Parathyroid adenoma (tissue), 2 donors: ENCODE measurements at regions not wholly inside any gene's neighbourhood (a gene's known extent, or its start where the extent isn't known, plus 50 kb on each side); places are given as distances from the start of the nearest gene placed in this dataset.

ENCODE experiments used
- H2AFZ ChIP-seq: fragments of 300-600 bp; sonication (generic); one replicate; pipeline ENCODE4 v1.7.0; 2017; ENCODE audit warnings: antibody characterized with exemption, mild to moderate bottlenecking
- H3K27ac ChIP-seq: fragments of 300-600 bp; sonication (generic); one replicate; pipeline ENCODE4 v1.7.0; 2017
- H3K27me3 ChIP-seq: fragments of 300-600 bp; sonication (generic); one replicate; pipeline ENCODE4 v1.7.0; 2017; ENCODE audit warnings: low read length; ENCODE audit not compliant: control insufficient read depth, insufficient read depth
- H3K36me3 ChIP-seq: fragments of 300-600 bp; sonication (generic); one replicate; pipeline ENCODE4 v1.7.0; 2017; ENCODE audit warnings: low read length; ENCODE audit not compliant: control insufficient read depth, insufficient read depth
- H3K4me1 ChIP-seq: fragments of 300-600 bp; sonication (generic); one replicate; pipeline ENCODE4 v1.7.0; 2017; ENCODE audit warnings: control low read depth
- H3K4me2 ChIP-seq: fragments of 300-600 bp; sonication (generic); one replicate; pipeline ENCODE4 v1.7.0; 2017; ENCODE audit warnings: low read length
- H3K4me3 ChIP-seq: fragments of 300-600 bp; sonication (generic); one replicate; pipeline ENCODE4 v1.7.0; 2017; ENCODE audit warnings: low read depth, low read length
- H3K79me2 ChIP-seq: fragments of 300-600 bp; sonication (generic); one replicate; pipeline ENCODE4 v1.7.0; 2017; ENCODE audit warnings: control low read depth
- H3K9ac ChIP-seq: fragments of 300-600 bp; sonication (generic); one replicate; pipeline ENCODE4 v1.7.0; 2017; ENCODE audit warnings: mild to moderate bottlenecking
- H3K9me3 ChIP-seq: fragments of 300-600 bp; sonication (generic); one replicate; pipeline ENCODE4 v1.7.0; 2017; ENCODE audit warnings: low read length; ENCODE audit not compliant: control insufficient read depth
- TF ChIP-seq, protein P1 (sequence below): fragments of 300-600 bp; sonication (generic); IDR thresholded peaks from one replicate; pipeline ENCODE4 v1.7.0; 2017; ENCODE audit warnings: antibody characterized with exemption, mild to moderate bottlenecking
- donor health status: primary hyperparathyroidism.

- Histone ChIP-seq H3K36me3 (no peaks in the 10 kb centered on the region), H3K9ac (no peak overlapping the region), H3K27ac (no peak overlapping the region), H3K79me2 (no peaks in the 10 kb centered on the region), H2AFZ (no peak overlapping the region), H3K4me2 (no peak overlapping the region), H3K9me3 (no peaks in the 10 kb centered on the region), H3K4me3 (no peak overlapping the region), H3K27me3 (no peaks in the 10 kb centered on the region), H3K4me1 (no peaks in the 10 kb centered on the region)
- TF ChIP-seq, protein P1, sequence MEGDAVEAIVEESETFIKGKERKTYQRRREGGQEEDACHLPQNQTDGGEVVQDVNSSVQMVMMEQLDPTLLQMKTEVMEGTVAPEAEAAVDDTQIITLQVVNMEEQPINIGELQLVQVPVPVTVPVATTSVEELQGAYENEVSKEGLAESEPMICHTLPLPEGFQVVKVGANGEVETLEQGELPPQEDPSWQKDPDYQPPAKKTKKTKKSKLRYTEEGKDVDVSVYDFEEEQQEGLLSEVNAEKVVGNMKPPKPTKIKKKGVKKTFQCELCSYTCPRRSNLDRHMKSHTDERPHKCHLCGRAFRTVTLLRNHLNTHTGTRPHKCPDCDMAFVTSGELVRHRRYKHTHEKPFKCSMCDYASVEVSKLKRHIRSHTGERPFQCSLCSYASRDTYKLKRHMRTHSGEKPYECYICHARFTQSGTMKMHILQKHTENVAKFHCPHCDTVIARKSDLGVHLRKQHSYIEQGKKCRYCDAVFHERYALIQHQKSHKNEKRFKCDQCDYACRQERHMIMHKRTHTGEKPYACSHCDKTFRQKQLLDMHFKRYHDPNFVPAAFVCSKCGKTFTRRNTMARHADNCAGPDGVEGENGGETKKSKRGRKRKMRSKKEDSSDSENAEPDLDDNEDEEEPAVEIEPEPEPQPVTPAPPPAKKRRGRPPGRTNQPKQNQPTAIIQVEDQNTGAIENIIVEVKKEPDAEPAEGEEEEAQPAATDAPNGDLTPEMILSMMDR: no peak
Observed at GRCh38 chr7:81499262-81500116, 270.4 kb downstream of the HGF start.

DNA sequence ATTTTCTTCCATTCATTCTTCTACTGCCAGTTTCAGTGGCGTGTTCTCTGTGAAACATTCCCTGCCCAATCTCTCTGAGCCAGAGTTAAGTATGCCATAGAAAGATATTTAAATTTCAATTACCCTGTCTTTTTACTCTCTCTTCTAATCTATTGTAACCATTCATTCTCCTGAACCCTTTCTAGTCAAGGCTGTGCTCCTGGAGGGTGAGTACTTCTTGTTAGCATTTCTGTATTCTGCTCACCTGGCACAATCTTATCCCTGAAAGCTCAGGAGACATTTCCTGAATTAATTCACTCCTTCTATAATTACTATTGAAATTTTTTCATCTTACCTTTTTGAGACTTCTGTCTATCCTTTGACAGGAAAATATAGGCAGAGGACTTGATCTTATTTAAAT, 271.7 kb downstream of the HGF start:
- Histone ChIP-seq H3K9ac (no peak overlapping the region), H3K4me3 (no peak overlapping the region), H3K36me3 (no peaks in the 10 kb centered on the region), H2AFZ (no peak overlapping the region), H3K4me2 (no peak overlapping the region), H3K9me3 (no peaks in the 10 kb centered on the region), H3K27me3 (no peaks in the 10 kb centered on the region), H3K4me1 (no peaks in the 10 kb centered on the region), H3K27ac (no peak overlapping the region), H3K79me2 (no peaks in the 10 kb centered on the region)
- TF ChIP-seq, protein P1: no peak

DNA sequence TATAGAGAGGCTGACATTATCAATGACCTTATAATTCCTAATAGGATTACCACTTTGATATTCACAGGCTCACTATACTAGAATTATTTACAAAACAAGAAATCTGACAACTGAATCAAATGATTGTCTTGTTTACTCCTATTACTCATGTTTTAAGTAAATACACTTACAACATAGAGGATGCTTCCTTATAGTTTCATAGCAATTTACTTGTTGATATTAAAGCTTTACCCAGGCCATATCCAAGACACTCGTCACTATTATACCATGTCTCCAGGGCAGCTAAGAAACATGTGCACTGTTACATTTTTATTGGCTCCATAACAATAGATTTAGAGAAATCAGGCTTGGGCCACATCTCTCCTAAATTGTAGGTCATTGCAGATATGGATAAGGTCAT, 276.9 kb downstream of the HGF start:
- Histone ChIP-seq H3K27me3 (no peaks in the 10 kb centered on the region), H3K9ac (no peak overlapping the region), H3K36me3 (no peaks in the 10 kb centered on the region), H3K9me3 (no peaks in the 10 kb centered on the region), H3K4me2 (no peak overlapping the region), H3K27ac (no peak overlapping the region), H3K79me2 (no peaks in the 10 kb centered on the region), H3K4me1 (no peaks in the 10 kb centered on the region), H3K4me3 (no peak overlapping the region), H2AFZ (no peak overlapping the region)
- TF ChIP-seq, protein P1: no peak

DNA sequence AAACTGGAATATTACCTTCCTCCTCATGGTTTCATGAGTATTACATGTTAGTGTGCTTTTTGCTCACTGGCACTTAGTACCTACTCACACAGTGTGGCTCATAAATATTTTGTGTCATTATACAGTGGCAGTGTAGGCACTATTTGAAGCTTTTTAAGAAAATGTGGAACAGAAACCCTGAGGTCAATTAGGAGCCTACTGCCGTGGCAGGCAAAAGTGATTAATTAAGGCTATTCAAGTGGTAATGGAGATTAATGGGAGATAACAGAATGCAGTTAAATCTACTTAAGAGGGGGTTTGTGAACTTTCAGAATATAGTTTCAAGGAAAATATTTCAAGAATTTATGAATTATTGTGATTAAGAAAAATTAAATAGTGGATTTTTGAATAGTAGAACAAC, 277.6 kb downstream of the HGF start:
- Histone ChIP-seq H3K9me3 (no peaks in the 10 kb centered on the region), H3K4me1 (no peaks in the 10 kb centered on the region)
- TF ChIP-seq, protein P1: no peak

DNA sequence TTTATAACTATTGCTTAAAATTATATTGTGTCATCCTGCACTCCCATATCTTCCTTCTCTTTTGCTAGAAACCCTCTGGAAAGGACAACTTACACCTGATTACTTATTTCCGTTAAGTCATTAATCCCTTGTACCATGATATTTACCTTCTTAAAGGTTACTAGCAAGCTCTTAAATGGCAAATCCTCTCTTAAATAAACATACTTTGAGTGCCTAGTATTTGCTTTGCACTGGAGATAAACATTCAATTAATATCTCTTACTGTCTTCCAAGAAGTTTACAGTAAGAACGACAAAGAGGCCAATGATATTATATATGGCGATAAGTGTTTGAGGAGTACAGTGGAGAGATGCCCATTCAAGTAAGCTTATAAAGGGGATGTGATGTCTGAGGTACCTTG, 278.3 kb downstream of the HGF start:
- Histone ChIP-seq H3K36me3 (no peaks in the 10 kb centered on the region), H3K4me2 (no peak overlapping the region), H3K9ac (no peak overlapping the region), H3K4me3 (no peak overlapping the region), H3K79me2 (no peaks in the 10 kb centered on the region), H3K9me3 (no peaks in the 10 kb centered on the region), H3K4me1 (no peaks in the 10 kb centered on the region), H3K27me3 (no peaks in the 10 kb centered on the region), H2AFZ (no peak overlapping the region), H3K27ac (no peak overlapping the region)
- TF ChIP-seq, protein P1: no peak

More for the DNA sequence above, 277.6 kb downstream of the HGF start:
- Histone ChIP-seq H3K36me3 (no peaks in the 10 kb centered on the region), H3K4me2 (no peak overlapping the region), H3K9ac (no peak overlapping the region), H3K4me3 (no peak overlapping the region), H3K27ac (no peak overlapping the region), H2AFZ (no peak overlapping the region), H3K27me3 (no peaks in the 10 kb centered on the region), H3K79me2 (no peaks in the 10 kb centered on the region)
